ENCODE measurements at regions not wholly inside any gene's neighbourhood (a gene's known extent, or its start where the extent isn't known, plus 50 kb on each side); places are given as distances from the start of the nearest gene placed in this dataset.

DNA sequence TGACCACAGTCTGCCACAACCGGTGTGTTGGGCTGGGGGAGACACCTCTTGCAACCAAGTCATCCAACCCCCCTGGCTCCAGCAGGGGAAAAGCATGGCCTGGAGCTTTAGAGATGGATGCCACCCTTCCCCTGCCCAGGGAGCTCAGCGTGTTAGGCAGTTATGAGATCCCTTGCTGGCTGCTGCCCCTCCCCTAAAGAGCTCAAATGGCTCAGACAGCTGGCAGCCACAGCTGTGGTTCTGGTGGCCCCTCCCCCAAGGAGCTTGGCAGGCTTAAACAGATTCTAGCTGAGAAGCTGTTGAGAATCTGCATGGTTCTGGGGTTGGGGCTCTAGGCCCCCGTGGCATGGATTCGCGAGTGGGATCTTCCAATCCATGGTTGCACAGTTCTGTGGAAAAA lies 64.7 kb downstream of the TEX51 start:
- Histone ChIP-seq H2AFZ (ENCODE audit: low read depth, low read length) (no peak overlapping the region), H3K4me3 (ENCODE audit: low read length) (no peak overlapping the region), H3F3A (ENCODE audit: insufficient read depth, low read length, poor library complexity, severe bottlenecking) (no peaks in the 10 kb centered on the region), H3K9me3 (ENCODE audit: low read length) (no peaks in the 10 kb centered on the region), H3K27me3 (ENCODE audit: insufficient read depth, low read depth, low read length) (no peaks in the 10 kb centered on the region), H3K9ac (ENCODE audit: low read length) (no peak overlapping the region), H3K79me2 (replicated peaks; ENCODE audit: insufficient read depth, low read length) (no peaks in the 10 kb centered on the region), H3K27ac (ENCODE audit: low read length) (no peak overlapping the region), H4K20me1 (ENCODE audit: insufficient read depth) (no peaks in the 10 kb centered on the region), H3K36me3 (ENCODE audit: insufficient read depth, low read length) (no peaks in the 10 kb centered on the region), H3K9me2 (ENCODE audit: insufficient read depth, low read length) (no peaks in the 10 kb centered on the region), H3K4me2 (ENCODE audit: low read length) (no peak overlapping the region)
- TF ChIP-seq, protein P1, sequence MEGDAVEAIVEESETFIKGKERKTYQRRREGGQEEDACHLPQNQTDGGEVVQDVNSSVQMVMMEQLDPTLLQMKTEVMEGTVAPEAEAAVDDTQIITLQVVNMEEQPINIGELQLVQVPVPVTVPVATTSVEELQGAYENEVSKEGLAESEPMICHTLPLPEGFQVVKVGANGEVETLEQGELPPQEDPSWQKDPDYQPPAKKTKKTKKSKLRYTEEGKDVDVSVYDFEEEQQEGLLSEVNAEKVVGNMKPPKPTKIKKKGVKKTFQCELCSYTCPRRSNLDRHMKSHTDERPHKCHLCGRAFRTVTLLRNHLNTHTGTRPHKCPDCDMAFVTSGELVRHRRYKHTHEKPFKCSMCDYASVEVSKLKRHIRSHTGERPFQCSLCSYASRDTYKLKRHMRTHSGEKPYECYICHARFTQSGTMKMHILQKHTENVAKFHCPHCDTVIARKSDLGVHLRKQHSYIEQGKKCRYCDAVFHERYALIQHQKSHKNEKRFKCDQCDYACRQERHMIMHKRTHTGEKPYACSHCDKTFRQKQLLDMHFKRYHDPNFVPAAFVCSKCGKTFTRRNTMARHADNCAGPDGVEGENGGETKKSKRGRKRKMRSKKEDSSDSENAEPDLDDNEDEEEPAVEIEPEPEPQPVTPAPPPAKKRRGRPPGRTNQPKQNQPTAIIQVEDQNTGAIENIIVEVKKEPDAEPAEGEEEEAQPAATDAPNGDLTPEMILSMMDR (IDR thresholded peaks at IDR 0.05; ENCODE audit: poor library complexity, severe bottlenecking), result no peak
- TF ChIP-seq SMC3 (conservative IDR thresholded peaks at IDR 0.05; ENCODE audit: poor library complexity) (no peak), RAD21 (conservative IDR thresholded peaks at IDR 0.05) (no peak), TAF1 (IDR thresholded peaks at IDR 0.05; ENCODE audit: low read depth) (no peak), EZH2 (IDR thresholded peaks at IDR 0.05; ENCODE audit: borderline replicate concordance, insufficient read depth, low read length, poor library complexity, severe bottlenecking) (no peak), EP300 (conservative IDR thresholded peaks at IDR 0.05; ENCODE audit: poor library complexity, severe bottlenecking) (no peak), MXI1 (conservative IDR thresholded peaks at IDR 0.05; ENCODE audit: poor library complexity, severe bottlenecking) (no peak), POLR2AphosphoS5 (IDR thresholded peaks at IDR 0.05) (no peak), REST (IDR thresholded peaks at IDR 0.05; ENCODE audit: borderline replicate concordance) (no peak)

DNA sequence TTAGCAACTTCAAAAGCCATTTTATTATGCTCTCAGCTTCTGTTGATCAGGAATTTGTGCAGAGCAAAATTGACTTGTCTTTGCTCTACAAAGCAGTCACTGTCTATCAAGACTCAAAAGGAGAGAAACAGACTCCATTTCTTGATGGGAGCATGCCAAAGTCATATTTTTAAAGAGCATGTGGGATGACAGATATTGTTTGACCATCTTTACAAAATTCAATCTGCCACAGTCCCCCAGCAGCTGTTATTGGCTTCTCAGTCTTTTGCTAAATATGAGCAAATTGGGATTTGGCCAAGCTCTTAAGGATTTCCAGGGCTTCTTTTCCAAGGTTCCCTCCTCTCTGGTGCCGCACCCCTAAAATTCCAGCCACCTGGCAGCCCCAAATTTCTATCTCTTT lies 67.9 kb downstream of the TEX51 start:
- TF ChIP-seq RAD21 (conservative IDR thresholded peaks at IDR 0.05) (no peak), REST (IDR thresholded peaks at IDR 0.05; ENCODE audit: borderline replicate concordance) (no peak), TAF1 (IDR thresholded peaks at IDR 0.05; ENCODE audit: low read depth) (no peak), SMC3 (conservative IDR thresholded peaks at IDR 0.05; ENCODE audit: poor library complexity) (no peak), MXI1 (conservative IDR thresholded peaks at IDR 0.05; ENCODE audit: poor library complexity, severe bottlenecking) (no peak), POLR2AphosphoS5 (IDR thresholded peaks at IDR 0.05) (no peak), EP300 (conservative IDR thresholded peaks at IDR 0.05; ENCODE audit: poor library complexity, severe bottlenecking) (no peak), EZH2 (IDR thresholded peaks at IDR 0.05; ENCODE audit: borderline replicate concordance, insufficient read depth, low read length, poor library complexity, severe bottlenecking) (no peak)
- TF ChIP-seq, protein P1 (IDR thresholded peaks at IDR 0.05; ENCODE audit: poor library complexity, severe bottlenecking), result no peak
- H4K20me1 ChIP-seq (ENCODE audit: insufficient read depth), result no peaks in the 10 kb centered on the region
- no peak overlapping the region for H2AFZ ChIP-seq (ENCODE audit: low read depth, low read length)
- H3K9me3 ChIP-seq (ENCODE audit: low read length), result no peaks in the 10 kb centered on the region
- no peaks in the 10 kb centered on the region for H3K79me2 ChIP-seq (replicated peaks; ENCODE audit: insufficient read depth, low read length)
- H3K9ac ChIP-seq (ENCODE audit: low read length), result no peak overlapping the region
- no peaks in the 10 kb centered on the region for H3K27me3 ChIP-seq (ENCODE audit: insufficient read depth, low read depth, low read length)
- no peak overlapping the region for H3K4me2 ChIP-seq (ENCODE audit: low read length)
- no peaks in the 10 kb centered on the region for H3K9me2 ChIP-seq (ENCODE audit: insufficient read depth, low read length)
- H3K4me3 ChIP-seq (ENCODE audit: low read length), result no peak overlapping the region
- no peak overlapping the region for H3K27ac ChIP-seq (ENCODE audit: low read length)
- H3K36me3 ChIP-seq (ENCODE audit: insufficient read depth, low read length), result no peaks in the 10 kb centered on the region
- no peaks in the 10 kb centered on the region for H3F3A ChIP-seq (ENCODE audit: insufficient read depth, low read length, poor library complexity, severe bottlenecking)

Measured in neural cell (in vitro differentiated cells).